HG03439 (cell line): ENCODE measurements at regions not wholly inside any gene's neighbourhood (a gene's known extent, or its start where the extent isn't known, plus 50 kb on each side); places are given as distances from the start of the nearest gene placed in this dataset.
"Not testable (repeated sequence)": the region's sequence is repeated elsewhere in the genome, so short reads cannot be mapped to it uniquely, and the experiment has no call there.

Source experiments
- ATAC-seq: cut with Tn5 transposase; IDR thresholded peaks from one replicate; pipeline ENCODE4 v1.9.1; 2021; ENCODE audit warnings: mild to moderate bottlenecking, moderate library complexity; ENCODE audit not compliant: unreplicated experiment

- no peak for ATAC-seq
Observed at GRCh38 chr6:122859676-122860075, 70.6 kb downstream of the SMPDL3A start.

GRCh38 chr6:122861594-122861993, 72.5 kb downstream of the SMPDL3A start:
- no peak for ATAC-seq

- no peak for ATAC-seq
Observed at GRCh38 chr6:122868137-122868536, 79.1 kb downstream of the SMPDL3A start.

- ATAC-seq: peak; percentile 68
Observed at GRCh38 chr6:122869437-122870024, 80.5 kb downstream of the SMPDL3A start.

GRCh38 chr6:122871079-122871478, 82.0 kb downstream of the SMPDL3A start:
- ATAC-seq: no peak

GRCh38 chr6:122872311-122872710, 83.3 kb downstream of the SMPDL3A start:
- ATAC-seq: no peak

GRCh38 chr6:122877302-122877701, 88.2 kb downstream of the SMPDL3A start:
- ATAC-seq: no peak

GRCh38 chr6:122878796-122879195, 89.7 kb downstream of the SMPDL3A start:
- ATAC-seq: no peak

- no peak for ATAC-seq
Observed at GRCh38 chr6:122886481-122886880, 97.4 kb downstream of the SMPDL3A start.

- no peak for ATAC-seq
Observed at GRCh38 chr6:122887941-122888340, 98.9 kb downstream of the SMPDL3A start.

- not testable (repeated sequence) for ATAC-seq
Observed at GRCh38 chr6:122888680-122889079, 99.6 kb downstream of the SMPDL3A start.

GRCh38 chr6:122890250-122890649, 101.2 kb downstream of the SMPDL3A start:
- no peak for ATAC-seq

- ATAC-seq: no peak
Observed at GRCh38 chr6:122894791-122895190, 101.2 kb upstream of the CLVS2 start.

- no peak for ATAC-seq
Observed at GRCh38 chr6:122902326-122902725, 93.7 kb upstream of the CLVS2 start.

- ATAC-seq: no peak
Observed at GRCh38 chr6:122903266-122903915, 92.6 kb upstream of the CLVS2 start.

- no peak for ATAC-seq
Observed at GRCh38 chr6:122904166-122904565, 91.9 kb upstream of the CLVS2 start.

GRCh38 chr6:122913558-122913957, 82.5 kb upstream of the CLVS2 start:
- no peak for ATAC-seq

GRCh38 chr6:122918714-122919113, 77.3 kb upstream of the CLVS2 start:
- ATAC-seq: no peak

GRCh38 chr6:122930252-122931180, 65.5 kb upstream of the CLVS2 start:
- peak; percentile 75 for ATAC-seq

- ATAC-seq: no peak
Observed at GRCh38 chr6:122931916-122932315, 64.1 kb upstream of the CLVS2 start.

GRCh38 chr6:122944936-122945335, 51.1 kb upstream of the CLVS2 start:
- ATAC-seq: not testable (repeated sequence)
